ENCODE measurements at regions not wholly inside any gene's neighbourhood (a gene's known extent, or its start where the extent isn't known, plus 50 kb on each side); places are given as distances from the start of the nearest gene placed in this dataset.
A peak's percentile ranks its signal among the peaks of the same experiment; 100 is the strongest.

GRCh38 chr18:34342960-34343359 lies 118.2 kb upstream of the NOL4 start:
- DNase-seq (ENCODE audit: insufficient read length, low spot score) (no peak), FAIRE-seq (no peak)
- TF ChIP-seq PAX5 (IDR thresholded peaks at IDR 0.05; ENCODE audit: insufficient read depth, low read length, severe bottlenecking) (no peak), SPI1 (IDR thresholded peaks at IDR 0.05; ENCODE audit: low read depth, low read length) (no peak), POLR2A (IDR thresholded peaks at IDR 0.05; ENCODE audit: low read depth, low read length) (no peak), TAF1 (IDR thresholded peaks at IDR 0.05; ENCODE audit: low read depth, low read length) (no peak), POU2F2 (IDR thresholded peaks at IDR 0.05; ENCODE audit: low read depth, low read length) (no peak), POLR2AphosphoS5 (IDR thresholded peaks at IDR 0.05; ENCODE audit: low read depth, low read length) (no peak)

- FAIRE-seq (no peak), DNase-seq (ENCODE audit: insufficient read length, low spot score) (no peak)
- TF ChIP-seq TAF1 (IDR thresholded peaks at IDR 0.05; ENCODE audit: low read depth, low read length) = no peak
- no peak for TF ChIP-seq SPI1 (IDR thresholded peaks at IDR 0.05; ENCODE audit: low read depth, low read length)
Observed at GRCh38 chr18:34345738-34346137, 121.0 kb upstream of the NOL4 start.

- DNase-seq (ENCODE audit: insufficient read length, low spot score) = no peak
- TF ChIP-seq PAX5 (IDR thresholded peaks at IDR 0.05; ENCODE audit: insufficient read depth, low read length, severe bottlenecking) (no peak), SPI1 (IDR thresholded peaks at IDR 0.05; ENCODE audit: low read depth, low read length) (no peak), TAF1 (IDR thresholded peaks at IDR 0.05; ENCODE audit: low read depth, low read length) (no peak), POLR2AphosphoS5 (IDR thresholded peaks at IDR 0.05; ENCODE audit: low read depth, low read length) (no peak), POU2F2 (IDR thresholded peaks at IDR 0.05; ENCODE audit: low read depth, low read length) (no peak), POLR2A (IDR thresholded peaks at IDR 0.05; ENCODE audit: low read depth, low read length) (no peak)
- FAIRE-seq = no peak
Observed at GRCh38 chr18:34350778-34351177, 126.1 kb upstream of the NOL4 start.

DNA sequence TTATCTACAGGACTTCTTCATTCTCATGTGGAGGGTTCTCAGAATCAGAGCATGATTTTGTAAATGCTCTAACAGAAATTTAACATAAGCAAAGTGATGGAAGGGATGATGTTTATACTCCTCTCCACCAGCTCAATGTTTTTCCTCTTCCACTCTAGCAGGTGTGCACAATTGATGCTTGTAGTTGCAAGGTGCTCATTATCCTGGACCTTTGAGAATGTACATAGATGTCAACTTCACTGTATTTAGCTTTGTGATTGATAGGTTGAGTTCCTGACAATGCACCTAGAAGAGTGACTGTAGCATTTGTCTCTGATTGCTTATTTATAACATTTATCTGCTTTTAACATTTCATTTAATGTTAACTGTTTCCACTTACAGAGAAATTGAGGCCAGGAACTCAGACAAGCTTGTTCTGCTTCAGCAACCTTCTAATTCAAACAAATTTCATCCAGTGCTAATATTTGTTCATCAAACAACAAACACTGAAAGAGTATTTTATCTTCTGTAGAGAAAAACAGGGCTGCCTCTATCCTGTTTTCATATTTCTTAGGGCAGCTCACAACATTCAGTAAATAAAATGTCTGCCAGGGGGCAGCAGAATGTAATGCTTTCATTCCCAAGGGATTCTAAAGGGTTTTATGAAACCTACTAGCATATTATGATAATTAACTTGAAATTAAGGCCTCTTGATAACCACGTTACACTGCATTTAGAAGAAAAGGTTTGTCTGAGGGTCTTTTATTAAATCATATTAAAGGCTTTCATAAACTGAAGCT lies 127.9 kb upstream of the NOL4 start:
- FAIRE-seq = no peak
- TF ChIP-seq SPI1 (IDR thresholded peaks at IDR 0.05; ENCODE audit: low read depth, low read length) = no peak
- DNase-seq (ENCODE audit: insufficient read length, low spot score) = no peak

DNA sequence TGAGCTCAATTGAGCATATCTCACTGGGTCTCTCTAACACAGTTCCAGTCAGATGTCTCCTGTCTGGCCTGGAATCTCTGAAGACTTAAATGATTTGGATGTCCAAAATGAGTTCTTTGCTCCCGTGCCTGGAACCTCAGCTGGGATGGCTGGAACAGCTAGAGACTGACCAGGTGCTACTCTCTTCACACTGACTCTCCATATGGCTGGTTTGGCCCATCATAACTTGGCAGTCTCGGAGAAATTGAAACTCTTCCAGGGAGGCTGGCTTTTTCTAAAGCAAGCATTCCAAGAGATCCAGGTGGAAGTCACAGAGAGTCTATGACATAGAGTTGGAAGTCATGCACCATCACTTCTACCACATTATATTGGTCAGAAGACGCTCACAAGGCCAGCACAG lies 129.6 kb upstream of the NOL4 start:
- FAIRE-seq (no peak), DNase-seq (ENCODE audit: insufficient read length, low spot score) (no peak)
- TF ChIP-seq PAX5 (IDR thresholded peaks at IDR 0.05; ENCODE audit: insufficient read depth, low read length, severe bottlenecking) (no peak), SPI1 (IDR thresholded peaks at IDR 0.05; ENCODE audit: low read depth, low read length) (no peak), POU2F2 (IDR thresholded peaks at IDR 0.05; ENCODE audit: low read depth, low read length) (no peak), POLR2AphosphoS5 (IDR thresholded peaks at IDR 0.05; ENCODE audit: low read depth, low read length) (no peak), POLR2A (IDR thresholded peaks at IDR 0.05; ENCODE audit: low read depth, low read length) (no peak), TAF1 (IDR thresholded peaks at IDR 0.05; ENCODE audit: low read depth, low read length) (no peak)

GRCh38 chr18:34357944-34358580 lies 133.3 kb upstream of the NOL4 start:
- TF ChIP-seq SPI1 (IDR thresholded peaks at IDR 0.05; ENCODE audit: low read depth, low read length) (no peak), POLR2A (IDR thresholded peaks at IDR 0.05; ENCODE audit: low read depth, low read length) (no peak), PAX5 (IDR thresholded peaks at IDR 0.05; ENCODE audit: insufficient read depth, low read length, severe bottlenecking) (no peak), TAF1 (IDR thresholded peaks at IDR 0.05; ENCODE audit: low read depth, low read length) (no peak), POLR2AphosphoS5 (IDR thresholded peaks at IDR 0.05; ENCODE audit: low read depth, low read length) (no peak), POU2F2 (IDR thresholded peaks at IDR 0.05; ENCODE audit: low read depth, low read length) (no peak)
- FAIRE-seq (no peak), DNase-seq (ENCODE audit: insufficient read length, low spot score) (no peak)

GRCh38 chr18:34358923-34359322 lies 134.2 kb upstream of the NOL4 start:
- DNase-seq (ENCODE audit: insufficient read length, low spot score) = no peak
- TF ChIP-seq SPI1 (IDR thresholded peaks at IDR 0.05; ENCODE audit: low read depth, low read length) (no peak), POLR2AphosphoS5 (IDR thresholded peaks at IDR 0.05; ENCODE audit: low read depth, low read length) (no peak), POLR2A (IDR thresholded peaks at IDR 0.05; ENCODE audit: low read depth, low read length) (no peak), TAF1 (IDR thresholded peaks at IDR 0.05; ENCODE audit: low read depth, low read length) (no peak), PAX5 (IDR thresholded peaks at IDR 0.05; ENCODE audit: insufficient read depth, low read length, severe bottlenecking) (no peak), POU2F2 (IDR thresholded peaks at IDR 0.05; ENCODE audit: low read depth, low read length) (no peak)
- peak; percentile 5 for FAIRE-seq

- TF ChIP-seq POLR2A (IDR thresholded peaks at IDR 0.05; ENCODE audit: low read depth, low read length) (no peak), PAX5 (IDR thresholded peaks at IDR 0.05; ENCODE audit: insufficient read depth, low read length, severe bottlenecking) (no peak), TAF1 (IDR thresholded peaks at IDR 0.05; ENCODE audit: low read depth, low read length) (no peak), POLR2AphosphoS5 (IDR thresholded peaks at IDR 0.05; ENCODE audit: low read depth, low read length) (no peak), POU2F2 (IDR thresholded peaks at IDR 0.05; ENCODE audit: low read depth, low read length) (no peak), SPI1 (IDR thresholded peaks at IDR 0.05; ENCODE audit: low read depth, low read length) (no peak)
- DNase-seq (ENCODE audit: insufficient read length, low spot score) = no peak
- FAIRE-seq = no peak
Observed at GRCh38 chr18:34364699-34365098, 140.0 kb upstream of the NOL4 start.

DNA sequence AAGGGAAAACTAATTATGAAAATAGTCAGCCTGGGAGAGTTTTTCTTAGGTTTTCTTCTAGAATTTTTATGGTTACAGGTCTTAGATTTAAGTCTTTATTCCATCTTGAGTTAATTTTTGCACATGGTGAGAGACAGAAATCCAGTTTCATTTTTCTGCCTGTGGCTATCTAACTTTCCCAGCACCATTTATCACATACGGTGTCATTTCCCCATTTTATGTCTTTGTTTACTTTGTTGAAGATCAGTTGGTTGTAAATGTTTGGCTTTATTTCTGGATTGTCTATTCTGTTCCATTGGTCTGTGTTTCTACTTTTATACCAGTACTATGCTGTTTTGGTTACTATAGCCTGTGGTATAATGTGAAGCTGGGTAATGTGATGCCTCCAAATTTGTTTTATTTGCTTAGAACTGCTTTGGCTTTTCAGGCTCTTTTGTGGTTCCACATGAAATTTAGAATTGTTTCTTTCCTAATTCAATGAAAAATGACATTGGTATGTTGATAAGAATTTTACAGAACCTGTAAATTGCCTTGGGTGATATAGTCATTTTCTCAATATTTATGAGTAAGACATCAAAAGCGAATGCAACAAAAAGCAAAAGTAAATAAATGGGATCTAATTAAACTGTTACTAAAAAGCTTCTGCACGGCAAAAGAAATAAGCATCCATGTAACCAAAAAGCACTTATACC lies 146.1 kb upstream of the NOL4 start:
- TF ChIP-seq POLR2AphosphoS5 (IDR thresholded peaks at IDR 0.05; ENCODE audit: low read depth, low read length) (no peak), PAX5 (IDR thresholded peaks at IDR 0.05; ENCODE audit: insufficient read depth, low read length, severe bottlenecking) (no peak), TAF1 (IDR thresholded peaks at IDR 0.05; ENCODE audit: low read depth, low read length) (no peak), POLR2A (IDR thresholded peaks at IDR 0.05; ENCODE audit: low read depth, low read length) (no peak), POU2F2 (IDR thresholded peaks at IDR 0.05; ENCODE audit: low read depth, low read length) (no peak), SPI1 (IDR thresholded peaks at IDR 0.05; ENCODE audit: low read depth, low read length) (no peak)
- DNase-seq (ENCODE audit: insufficient read length, low spot score) = no peak
- no peak for FAIRE-seq

Measured in GM12891 (cell line).